Thyroid gland (tissue), 4 donors: ENCODE measurements at regions not wholly inside any gene's neighbourhood (a gene's known extent, or its start where the extent isn't known, plus 50 kb on each side); places are given as distances from the start of the nearest gene placed in this dataset.

Experiments
- POLR2A ChIP-seq, 2 donors: fragments of 450-650 bp; IDR thresholded peaks; one replicate each; pipeline ENCODE4 v1.6.1; 2017; ENCODE audit warnings: antibody characterized with exemption in 2 of 2, mild to moderate bottlenecking in 2 of 2, moderate library complexity in 1 of 2
- TF ChIP-seq, protein P1 (sequence below), 6 experiments: fragments of 200-600 bp in 3 of 6; fragments of 450-650 bp in 3 of 6; sonication (generic) in 3 of 6; IDR thresholded peaks; one replicate each; pipeline ENCODE4 v1.5.1; 2016 to 2019; ENCODE audit warnings: antibody characterized with exemption in 6 of 6, mild to moderate bottlenecking in 2 of 6, inconsistent platforms in 1 of 6, moderate library complexity in 1 of 6

DNA sequence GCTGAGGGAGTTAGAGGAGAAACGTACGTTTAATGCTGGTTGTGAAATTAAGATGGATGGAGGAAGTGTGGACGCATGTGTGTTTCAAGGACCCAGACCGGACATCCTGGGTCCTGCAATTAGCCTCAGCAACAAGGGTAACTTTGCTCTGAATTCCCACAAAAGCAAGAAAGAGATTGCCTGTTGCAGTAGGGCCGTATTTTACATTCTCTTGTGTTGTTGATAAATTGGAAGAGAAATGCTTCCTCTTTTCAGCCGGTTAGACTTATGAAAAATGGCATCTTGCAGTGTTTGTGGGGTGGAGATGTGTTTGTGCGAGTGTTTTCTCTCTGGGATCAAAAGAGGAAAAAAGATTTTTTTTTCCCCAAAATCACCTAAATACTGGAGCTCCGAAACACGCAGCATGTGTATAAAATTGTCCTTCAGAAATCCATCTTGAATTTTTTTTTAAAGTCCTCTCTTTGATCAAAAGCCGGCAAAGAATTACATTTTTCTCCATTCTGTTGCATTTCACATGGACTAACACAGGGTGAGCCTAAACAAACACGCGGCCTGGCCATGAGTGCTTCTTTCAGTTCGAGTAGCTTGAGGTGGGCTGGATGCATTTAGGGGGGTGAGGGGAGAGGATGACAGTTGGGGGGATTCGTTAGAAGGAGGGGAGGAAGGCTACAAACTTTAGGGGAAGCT is 251.6 kb downstream of the C16orf95 start:
- TF ChIP-seq, protein P1, sequence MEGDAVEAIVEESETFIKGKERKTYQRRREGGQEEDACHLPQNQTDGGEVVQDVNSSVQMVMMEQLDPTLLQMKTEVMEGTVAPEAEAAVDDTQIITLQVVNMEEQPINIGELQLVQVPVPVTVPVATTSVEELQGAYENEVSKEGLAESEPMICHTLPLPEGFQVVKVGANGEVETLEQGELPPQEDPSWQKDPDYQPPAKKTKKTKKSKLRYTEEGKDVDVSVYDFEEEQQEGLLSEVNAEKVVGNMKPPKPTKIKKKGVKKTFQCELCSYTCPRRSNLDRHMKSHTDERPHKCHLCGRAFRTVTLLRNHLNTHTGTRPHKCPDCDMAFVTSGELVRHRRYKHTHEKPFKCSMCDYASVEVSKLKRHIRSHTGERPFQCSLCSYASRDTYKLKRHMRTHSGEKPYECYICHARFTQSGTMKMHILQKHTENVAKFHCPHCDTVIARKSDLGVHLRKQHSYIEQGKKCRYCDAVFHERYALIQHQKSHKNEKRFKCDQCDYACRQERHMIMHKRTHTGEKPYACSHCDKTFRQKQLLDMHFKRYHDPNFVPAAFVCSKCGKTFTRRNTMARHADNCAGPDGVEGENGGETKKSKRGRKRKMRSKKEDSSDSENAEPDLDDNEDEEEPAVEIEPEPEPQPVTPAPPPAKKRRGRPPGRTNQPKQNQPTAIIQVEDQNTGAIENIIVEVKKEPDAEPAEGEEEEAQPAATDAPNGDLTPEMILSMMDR (IDR thresholded peaks at IDR 0.05): no peak
- TF ChIP-seq POLR2A (IDR thresholded peaks at IDR 0.05): no peak
